ENCODE measurements at regions not wholly inside any gene's neighbourhood (a gene's known extent, or its start where the extent isn't known, plus 50 kb on each side); places are given as distances from the start of the nearest gene placed in this dataset.

DNA sequence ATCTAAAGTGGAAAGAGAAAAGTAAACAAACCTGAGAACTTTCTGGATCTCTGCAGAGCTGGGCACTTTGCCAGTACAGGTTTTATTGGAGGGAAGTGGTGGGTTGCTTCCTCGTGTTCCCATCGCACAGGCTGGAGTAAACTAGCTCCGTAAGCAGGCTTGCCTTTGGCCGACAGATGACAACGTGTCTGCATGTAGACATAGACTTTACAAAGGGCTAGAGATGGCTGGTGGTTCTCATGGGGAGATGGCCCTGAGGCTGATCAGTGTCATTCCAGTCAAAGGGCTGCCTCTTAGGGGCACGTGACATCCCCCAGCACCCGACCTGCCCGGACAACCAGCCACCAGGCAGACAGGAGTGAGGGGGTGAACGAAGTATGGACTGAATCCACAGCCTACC lies 98.8 kb downstream of the YTHDF1 start:
- DNase-seq (ENCODE audit: low read depth in 4 of 4, low spot score in 3 of 4): no peak

DNA sequence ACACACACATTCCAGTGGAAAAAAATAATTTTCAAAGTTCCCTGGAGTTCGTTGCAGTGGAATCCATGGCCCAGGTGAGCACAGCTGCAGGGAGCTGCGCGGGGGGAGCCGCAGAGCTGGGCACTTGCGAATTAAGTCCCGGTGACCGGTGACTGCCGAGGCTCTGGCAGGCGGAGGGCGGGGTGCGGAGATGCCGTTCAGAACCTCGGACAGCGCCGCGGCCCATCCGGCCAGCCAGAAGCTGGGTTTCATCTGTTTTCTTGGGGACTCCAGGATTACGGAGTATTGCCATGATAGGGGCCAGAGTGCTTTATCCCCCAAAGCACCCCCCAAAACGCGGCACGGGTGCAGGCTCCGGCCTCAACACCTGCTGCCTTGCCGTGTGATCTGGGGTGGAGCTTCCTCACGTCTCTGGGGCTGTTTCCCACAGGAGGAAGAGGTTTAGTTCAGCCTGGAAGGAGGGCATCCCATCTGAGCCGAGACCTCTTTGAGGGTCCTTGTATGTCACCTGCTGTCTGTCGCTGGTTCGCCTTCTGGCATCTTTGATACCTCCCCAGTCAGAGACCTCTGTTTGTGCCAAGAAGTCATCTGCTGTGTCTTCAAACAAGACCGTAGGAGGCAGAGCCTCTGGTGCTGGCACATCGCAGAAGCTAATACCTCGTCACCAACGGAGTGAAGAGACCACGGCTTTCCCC lies 99.4 kb downstream of the YTHDF1 start:
- peak in 2 of 4 donors; percentile 28 to 44 for DNase-seq (ENCODE audit: low read depth in 4 of 4, low spot score in 3 of 4)

GRCh38 chr20:63115651-63116411 lies 100.1 kb downstream of the YTHDF1 start:
- DNase-seq (ENCODE audit: low read depth in 4 of 4, low spot score in 3 of 4): no peak

GRCh38 chr20:63114693-63115311 lies 101.1 kb downstream of the YTHDF1 start:
- no peak for DNase-seq (ENCODE audit: low read depth in 4 of 4, low spot score in 3 of 4)

DNA sequence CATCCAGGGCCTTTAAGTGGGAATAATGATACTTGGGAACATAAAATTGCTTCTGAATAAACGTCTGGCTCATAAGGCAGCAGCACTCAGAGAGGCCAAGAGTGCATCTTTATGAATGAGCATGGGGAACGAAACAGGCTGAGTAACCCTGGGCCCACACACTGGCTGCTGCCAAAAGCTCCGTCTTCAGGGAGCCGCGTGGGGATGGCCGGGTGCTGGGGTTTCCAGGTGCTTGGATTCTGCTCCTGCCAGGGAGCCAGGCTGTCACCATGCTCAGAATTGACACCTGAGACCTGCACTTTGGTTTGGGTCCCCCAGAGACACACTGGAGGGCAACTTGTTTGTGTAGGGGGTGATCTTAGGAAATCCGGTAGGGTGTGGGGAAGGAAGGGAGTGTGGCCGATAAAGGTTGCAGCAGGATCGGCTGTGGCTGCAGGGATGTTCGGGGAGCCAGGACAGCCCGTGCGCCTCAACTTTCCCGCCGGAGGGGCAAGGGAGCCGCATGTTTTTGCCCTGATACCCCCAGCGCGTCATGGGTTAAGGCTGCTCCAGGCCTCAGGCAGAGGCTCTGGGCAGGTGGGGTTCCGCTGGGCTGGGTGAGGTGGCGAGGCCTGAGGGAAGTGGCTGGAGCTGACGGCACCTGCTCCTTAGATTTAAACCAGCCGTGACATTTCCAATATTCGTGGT lies 101.8 kb downstream of the YTHDF1 start:
- DNase-seq (ENCODE audit: low read depth in 4 of 4, low spot score in 3 of 4): no peak

GRCh38 chr20:63112491-63113219 lies 103.3 kb downstream of the YTHDF1 start:
- no peak for DNase-seq (ENCODE audit: low read depth in 4 of 4, low spot score in 3 of 4)

DNA sequence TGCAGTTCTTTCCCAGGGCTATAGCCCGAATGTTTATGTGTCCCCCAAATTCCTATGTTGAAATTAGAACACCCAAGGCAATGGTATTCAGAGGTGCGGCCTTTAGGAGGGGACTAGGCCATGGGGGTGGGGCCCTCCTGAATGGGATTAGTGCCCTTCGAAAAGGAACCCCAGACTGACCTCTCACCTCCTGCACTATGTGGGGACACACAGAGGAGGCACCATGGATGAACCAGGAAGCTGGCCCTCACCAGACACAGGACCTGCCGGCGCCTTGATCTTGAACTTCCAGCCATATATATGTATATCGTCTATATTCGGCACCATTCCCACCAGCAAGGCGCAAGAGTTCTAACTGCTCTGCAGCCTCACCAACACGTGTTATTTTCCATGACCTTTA lies 101.5 kb upstream of the BHLHE23 start:
- DNase-seq (ENCODE audit: low read depth in 4 of 4, low spot score in 3 of 4): no peak

- DNase-seq (ENCODE audit: low read depth in 4 of 4, low spot score in 3 of 4): no peak
Measured at GRCh38 chr20:63107449-63108200, 100.9 kb upstream of the BHLHE23 start.

- no peak for DNase-seq (ENCODE audit: low read depth in 4 of 4, low spot score in 3 of 4)
Measured at GRCh38 chr20:63106765-63107448, 100.1 kb upstream of the BHLHE23 start.

DNA sequence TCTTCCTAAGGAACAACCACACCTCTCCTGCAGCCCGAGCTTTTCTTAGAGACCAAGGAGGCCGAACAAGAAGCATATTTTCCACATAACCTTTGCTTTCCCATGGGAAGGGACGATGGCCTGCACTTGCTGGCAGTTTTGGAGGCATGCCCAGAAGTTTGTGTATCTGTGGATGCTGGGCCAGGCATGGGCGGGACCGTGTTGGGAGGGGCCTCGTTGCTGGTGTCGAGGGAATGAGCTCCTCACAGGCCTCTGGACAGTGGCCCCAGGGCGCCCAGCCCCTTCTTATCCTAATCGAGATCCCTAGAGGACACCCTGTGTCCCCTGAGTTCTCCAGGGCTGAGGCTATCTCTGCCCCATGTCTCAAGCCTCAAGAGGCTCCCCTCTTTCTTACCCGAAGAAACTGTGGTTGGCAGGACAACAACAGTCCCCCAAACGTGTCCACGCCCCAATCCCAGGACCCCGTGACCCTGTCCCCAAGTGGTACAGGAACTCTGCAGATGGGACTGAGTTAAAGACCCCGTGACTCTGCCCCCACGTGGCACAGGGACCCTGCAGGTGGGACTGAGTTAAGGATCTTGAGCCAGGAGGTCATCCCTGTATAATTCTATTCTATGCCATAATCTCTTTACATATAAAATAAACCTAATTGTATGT lies 99.5 kb upstream of the BHLHE23 start:
- DNase-seq (ENCODE audit: low read depth in 4 of 4, low spot score in 3 of 4): no peak

DNA sequence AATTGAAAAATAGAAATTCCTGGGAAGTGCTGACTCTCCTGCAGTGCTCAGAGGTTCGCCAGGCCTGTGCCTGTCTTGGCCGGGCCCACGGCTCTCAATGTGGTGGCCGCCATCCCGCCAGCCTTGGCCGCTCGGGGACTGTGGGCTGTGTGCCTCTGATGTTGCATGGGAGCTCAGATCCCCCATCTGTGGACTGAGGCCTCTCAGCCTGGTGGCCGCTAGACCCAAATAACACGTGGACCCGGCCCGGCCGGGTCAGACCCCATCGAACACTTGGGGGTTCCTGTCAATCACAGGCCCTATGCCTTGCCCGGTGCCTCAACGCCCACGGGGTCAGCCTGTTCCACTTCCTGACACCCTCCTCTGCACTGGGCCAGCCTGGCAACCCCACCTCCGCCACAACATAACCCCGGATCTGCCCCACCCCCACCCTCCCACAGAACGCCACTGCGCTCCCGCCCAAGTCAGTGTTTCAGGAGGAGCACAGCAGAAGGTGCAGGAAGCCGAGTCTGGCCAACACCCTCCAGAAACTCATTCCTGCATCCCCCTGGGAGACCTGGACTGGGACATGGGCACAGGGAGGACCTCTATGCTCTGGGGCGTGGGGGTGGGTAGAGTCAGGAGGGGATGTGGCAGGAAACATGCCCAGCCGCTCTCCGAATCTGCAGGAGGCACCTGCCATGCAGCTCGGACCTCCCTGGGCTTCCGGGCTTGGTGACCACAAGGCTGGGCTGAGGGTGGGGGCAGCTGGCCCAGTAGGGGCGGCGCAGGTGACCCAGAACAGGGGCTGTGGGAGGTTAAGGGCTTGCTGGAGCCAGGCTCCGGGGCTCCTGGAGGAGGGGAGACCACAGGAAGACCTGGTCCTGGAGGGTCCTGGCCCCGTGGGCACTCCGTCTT lies 98.7 kb upstream of the BHLHE23 start:
- DNase-seq (ENCODE audit: low read depth in 4 of 4, low spot score in 3 of 4): no peak

DNA sequence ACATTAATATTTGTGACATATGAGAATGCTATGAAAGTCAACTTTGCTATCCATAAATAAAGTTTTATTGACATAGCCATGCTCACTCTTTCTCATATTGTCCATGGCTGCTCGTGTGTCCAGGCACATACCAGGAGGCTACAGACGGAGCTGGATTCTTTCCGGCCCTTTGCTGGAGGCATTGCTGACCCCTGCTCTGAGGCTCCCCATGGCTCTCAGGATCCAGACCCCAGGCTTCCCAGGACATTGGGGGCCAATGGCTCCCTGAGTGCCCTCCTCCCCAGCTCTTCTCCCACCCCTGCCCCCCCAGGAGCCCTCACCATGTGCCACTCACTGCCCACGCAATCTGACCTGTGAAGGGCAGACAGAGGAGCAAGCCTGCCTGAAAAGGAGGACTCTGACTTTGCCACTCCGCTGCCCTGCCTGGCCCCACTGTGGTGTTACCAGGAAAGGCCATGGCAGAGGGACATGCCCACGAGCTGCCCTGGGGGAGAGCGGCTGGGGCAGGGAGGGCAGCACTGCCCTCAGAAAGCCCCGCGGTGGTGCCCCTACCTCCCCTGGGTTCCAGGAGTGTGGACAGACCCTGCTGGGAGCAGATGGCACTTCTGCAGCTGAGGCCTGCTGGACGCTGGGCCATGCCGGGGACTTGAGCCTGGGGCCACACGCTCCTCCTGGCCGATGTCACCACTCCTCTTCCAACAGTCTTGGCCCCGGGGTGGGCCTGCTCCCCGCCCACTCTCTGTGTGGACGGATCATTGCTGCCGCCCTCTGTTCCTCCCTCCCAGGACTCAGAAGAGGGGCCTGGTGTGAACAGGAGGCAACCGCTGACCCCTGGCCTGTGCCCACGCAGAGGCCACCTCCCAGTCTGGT lies 97.8 kb upstream of the BHLHE23 start:
- no peak for DNase-seq (ENCODE audit: low read depth in 4 of 4, low spot score in 3 of 4)

DNA sequence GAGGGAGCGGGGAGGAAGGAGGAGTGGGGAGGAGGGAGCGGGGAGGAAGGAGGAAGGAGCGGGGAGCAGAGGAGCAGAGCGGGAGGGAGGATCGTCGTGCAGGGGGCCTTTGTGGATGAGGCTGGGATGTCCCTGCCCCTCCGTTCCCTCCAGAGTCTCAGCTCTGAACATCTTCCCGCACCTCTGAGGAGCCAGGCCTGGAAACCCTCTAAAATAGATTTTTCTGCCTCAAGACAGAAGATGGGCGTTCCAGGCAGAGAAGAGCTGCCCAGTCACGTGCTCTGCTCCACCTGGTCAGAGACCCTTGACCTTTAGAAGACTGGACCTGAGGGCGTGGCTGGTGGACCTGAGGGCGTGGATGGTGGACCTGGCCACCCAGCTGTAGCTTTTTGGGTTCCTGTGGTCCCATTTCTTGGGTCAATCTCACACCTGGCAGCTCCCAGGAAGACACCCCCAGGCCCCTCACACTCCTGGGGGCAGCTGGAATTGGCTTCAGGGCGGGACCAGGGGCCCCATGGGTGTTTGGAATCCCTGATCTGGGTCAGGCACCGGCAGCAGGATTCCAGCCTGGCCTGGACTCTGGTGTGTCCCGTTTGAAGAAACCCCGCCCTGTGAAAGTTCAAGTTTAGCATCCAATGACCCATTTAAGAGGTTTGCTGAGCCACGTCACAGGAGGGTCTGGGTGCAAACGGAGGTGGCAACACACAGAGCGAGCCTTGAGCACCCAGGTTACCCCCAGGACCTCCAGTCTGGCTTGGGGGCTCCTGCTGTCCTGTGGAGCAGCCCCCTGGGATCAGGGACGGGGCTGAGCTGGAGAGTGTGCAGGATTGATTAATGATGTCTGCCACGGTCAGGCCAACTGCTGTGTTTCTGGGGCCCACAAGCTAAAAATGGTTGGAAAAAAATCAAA lies 96.9 kb upstream of the BHLHE23 start:
- no peak for DNase-seq (ENCODE audit: low read depth in 4 of 4, low spot score in 3 of 4)

DNA sequence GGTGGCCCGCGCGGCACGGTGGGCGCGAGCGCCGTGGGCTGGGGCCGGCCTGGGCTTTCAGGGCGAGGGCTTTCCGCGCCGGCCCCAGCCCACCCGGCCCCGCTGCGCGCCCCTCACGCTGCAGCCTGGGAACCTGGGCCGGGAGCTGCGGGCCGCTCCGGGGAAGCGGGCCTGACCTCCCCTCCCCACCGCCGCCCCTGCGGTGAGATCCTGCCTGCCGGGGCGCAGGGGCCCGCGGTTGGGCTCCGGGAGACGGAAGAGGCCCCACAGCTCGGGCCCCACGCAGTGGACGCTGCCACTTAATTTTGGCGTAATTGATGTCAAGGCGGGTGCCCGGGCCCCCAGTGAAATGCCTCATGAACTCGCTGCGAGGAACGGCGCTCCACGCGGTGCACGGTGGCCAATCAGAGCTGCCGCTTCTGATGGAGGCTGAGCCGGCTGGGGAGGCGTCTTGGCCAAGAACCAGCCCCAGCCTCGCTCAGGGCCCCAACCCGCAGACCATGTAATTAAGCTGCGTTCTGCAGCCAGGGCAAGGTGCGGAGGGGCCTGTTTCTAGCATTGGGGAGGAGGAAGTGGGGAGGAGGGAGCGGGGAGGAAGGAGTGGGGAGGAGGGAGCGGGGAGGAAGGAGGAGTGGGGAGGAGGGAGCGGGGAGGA lies 96.1 kb upstream of the BHLHE23 start:
- no peak for DNase-seq (ENCODE audit: low read depth in 4 of 4, low spot score in 3 of 4)

Data from right renal pelvis (tissue), 4 donors.